HG03439 (cell line): ENCODE measurements at regions not wholly inside any gene's neighbourhood (a gene's known extent, or its start where the extent isn't known, plus 50 kb on each side); places are given as distances from the start of the nearest gene placed in this dataset.
"Not testable (repeated sequence)": the region's sequence is repeated elsewhere in the genome, so short reads cannot be mapped to it uniquely, and the experiment has no call there.

Experiments used
- ATAC-seq: cut with Tn5 transposase; IDR thresholded peaks from one replicate; pipeline ENCODE4 v1.9.1; 2021; ENCODE audit warnings: mild to moderate bottlenecking, moderate library complexity; ENCODE audit not compliant: unreplicated experiment

GRCh38 chr6:67882436-67883311 is 752.4 kb upstream of the ADGRB3 start:
- no peak for ATAC-seq

- ATAC-seq = no peak
Observed at GRCh38 chr6:67881706-67882065, 753.4 kb upstream of the ADGRB3 start.

GRCh38 chr6:67880939-67881705 is 754.0 kb upstream of the ADGRB3 start:
- ATAC-seq = no peak

GRCh38 chr6:67880343-67880742 is 754.7 kb upstream of the ADGRB3 start:
- not testable (repeated sequence) for ATAC-seq

GRCh38 chr6:67879928-67880327 is 755.2 kb upstream of the ADGRB3 start:
- ATAC-seq = not testable (repeated sequence)

GRCh38 chr6:67879105-67879904 is 755.8 kb upstream of the ADGRB3 start:
- not testable (repeated sequence) for ATAC-seq

- not testable (repeated sequence) for ATAC-seq
Observed at GRCh38 chr6:67878216-67878615, 756.9 kb upstream of the ADGRB3 start.

- ATAC-seq = no peak
Observed at GRCh38 chr6:67877288-67877687, 757.8 kb upstream of the ADGRB3 start.

- ATAC-seq = no peak
Observed at GRCh38 chr6:67875877-67876383, 759.2 kb upstream of the ADGRB3 start.

GRCh38 chr6:67870321-67870720 is 764.8 kb upstream of the ADGRB3 start:
- no peak for ATAC-seq

GRCh38 chr6:67863346-67863745 is 771.7 kb upstream of the ADGRB3 start:
- ATAC-seq = no peak

- no peak for ATAC-seq
Observed at GRCh38 chr6:67854098-67854497, 781.0 kb upstream of the ADGRB3 start.

- no peak for ATAC-seq
Observed at GRCh38 chr6:67839818-67840217, 795.3 kb upstream of the ADGRB3 start.

- ATAC-seq = no peak
Observed at GRCh38 chr6:67825201-67825895, 809.7 kb upstream of the ADGRB3 start.

- ATAC-seq = no peak
Observed at GRCh38 chr6:67818322-67818721, 816.8 kb upstream of the ADGRB3 start.

GRCh38 chr6:67815623-67816022 is 819.5 kb upstream of the ADGRB3 start:
- ATAC-seq = no peak

GRCh38 chr6:67814262-67814661 is 820.8 kb upstream of the ADGRB3 start:
- ATAC-seq = no peak

GRCh38 chr6:67812693-67813092 is 822.4 kb upstream of the ADGRB3 start:
- no peak for ATAC-seq

GRCh38 chr6:67812125-67812524 is 823.0 kb upstream of the ADGRB3 start:
- no peak for ATAC-seq

- no peak for ATAC-seq
Observed at GRCh38 chr6:67811239-67812037, 823.6 kb upstream of the ADGRB3 start.
